ENCODE measurements at regions not wholly inside any gene's neighbourhood (a gene's known extent, or its start where the extent isn't known, plus 50 kb on each side); places are given as distances from the start of the nearest gene placed in this dataset.

- TF ChIP-seq TAF1 (IDR thresholded peaks at IDR 0.05; ENCODE audit: borderline replicate concordance, low read depth, low read length) (no peak), POLR2A (IDR thresholded peaks at IDR 0.05; ENCODE audit: low read depth, low read length) (no peak), POLR2AphosphoS5 (IDR thresholded peaks at IDR 0.05; ENCODE audit: low read depth, low read length) (no peak)
Observed at GRCh38 chr10:33611423-33611822, 277.0 kb upstream of the NRP1 start.
